NCI-H2171 treated with DMSO at 0.1 percent for 48 hours (cell line): ENCODE measurements at regions not wholly inside any gene's neighbourhood (a gene's known extent, or its start where the extent isn't known, plus 50 kb on each side); places are given as distances from the start of the nearest gene placed in this dataset.

Source experiments
- DNase-seq: peaks from one replicate; lab custom pipeline; 2025; lab: John Stamatoyannopoulos, UW

- DNase-seq = no peak
Measured at GRCh38 chr13:61029064-61029463, 386.6 kb downstream of the PCDH20 start.

GRCh38 chr13:61024046-61024445, 391.6 kb downstream of the PCDH20 start:
- DNase-seq = no peak

GRCh38 chr13:61021838-61022237, 393.8 kb downstream of the PCDH20 start:
- no peak for DNase-seq

- DNase-seq = no peak
Measured at GRCh38 chr13:61013796-61014195, 401.9 kb downstream of the PCDH20 start.

GRCh38 chr13:61010358-61010757, 405.3 kb downstream of the PCDH20 start:
- no peak for DNase-seq

GRCh38 chr13:61002686-61003085, 413.0 kb downstream of the PCDH20 start:
- no peak for DNase-seq

- DNase-seq = peak; percentile 11
Measured at GRCh38 chr13:60990032-60990733, 425.5 kb downstream of the PCDH20 start.

GRCh38 chr13:60986301-60986700, 429.3 kb downstream of the PCDH20 start:
- DNase-seq = no peak

- no peak for DNase-seq
Measured at GRCh38 chr13:60981407-60981806, 434.2 kb downstream of the PCDH20 start.

- DNase-seq = no peak
Measured at GRCh38 chr13:60976367-60976766, 439.3 kb downstream of the PCDH20 start.

GRCh38 chr13:60974296-60974695, 441.4 kb downstream of the PCDH20 start:
- no peak for DNase-seq

GRCh38 chr13:60973529-60973928, 442.1 kb downstream of the PCDH20 start:
- DNase-seq = no peak

- no peak for DNase-seq
Measured at GRCh38 chr13:60970736-60971135, 444.9 kb downstream of the PCDH20 start.

GRCh38 chr13:60969656-60970055, 446.0 kb downstream of the PCDH20 start:
- DNase-seq = no peak

- no peak for DNase-seq
Measured at GRCh38 chr13:60959427-60959826, 456.2 kb downstream of the PCDH20 start.

- DNase-seq = no peak
Measured at GRCh38 chr13:60957816-60958215, 457.8 kb downstream of the PCDH20 start.

GRCh38 chr13:60945396-60945795, 470.3 kb downstream of the PCDH20 start:
- peak; percentile 68 for DNase-seq

GRCh38 chr13:60944863-60945262, 470.8 kb downstream of the PCDH20 start:
- peak; percentile 82 for DNase-seq

GRCh38 chr13:60944016-60944415, 471.6 kb downstream of the PCDH20 start:
- peak; percentile 79 for DNase-seq

- DNase-seq = no peak
Measured at GRCh38 chr13:60936281-60936680, 479.4 kb downstream of the PCDH20 start.

GRCh38 chr13:60933638-60934037, 482.0 kb downstream of the PCDH20 start:
- no peak for DNase-seq

GRCh38 chr13:60931858-60932546, 483.6 kb downstream of the PCDH20 start:
- no peak for DNase-seq

GRCh38 chr13:60925686-60926085, 490.0 kb downstream of the PCDH20 start:
- no peak for DNase-seq

- DNase-seq = no peak
Measured at GRCh38 chr13:60924856-60925255, 490.8 kb downstream of the PCDH20 start.
